ENCODE measurements at regions not wholly inside any gene's neighbourhood (a gene's known extent, or its start where the extent isn't known, plus 50 kb on each side); places are given as distances from the start of the nearest gene placed in this dataset.

GRCh38 chr3:461006-461405 lies 264.4 kb downstream of the CHL1 start:
- TF ChIP-seq CTCF (IDR thresholded peaks at IDR 0.05) (no peak), POLR2A (IDR thresholded peaks at IDR 0.05) (no peak)

Measured in right lobe of liver (tissue), 4 donors.